H1 (cell line): ENCODE measurements at regions not wholly inside any gene's neighbourhood (a gene's known extent, or its start where the extent isn't known, plus 50 kb on each side); places are given as distances from the start of the nearest gene placed in this dataset.

Experiments
- CTCF ChIA-PET: fragments of 300-600 bp; sonication (Branson Sonifier 250); formaldehyde crosslinking; loops from one replicate; lab custom pipeline; 2021; ENCODE audit not compliant: partially characterized antibody; lab: Charles Lee
- POLR2A ChIA-PET: fragments of 300-600 bp; sonication (Branson Sonifier 250); formaldehyde crosslinking; loops from one replicate; lab custom pipeline; 2021; ENCODE audit warnings: inconsistent platforms; ENCODE audit not compliant: partially characterized antibody; lab: Charles Lee
- DNase-seq, 2 experiments: peaks; one replicate each; pipeline versions ENCODE4 v3.0.0 to v3.0.0-alpha.2; 2010 to 2022; ENCODE audit warnings: low spot score in 2 of 2, low read depth in 1 of 2, mixed read lengths in 1 of 2
- FAIRE-seq: peaks from 2 replicates; lab custom pipeline; 2011; peaks lifted over from hg19 to GRCh38; lab: Jason Lieb, UNC
- H2AFZ ChIP-seq: 2 replicates; pipeline ENCODE4 v1.8.1; 2012; ENCODE audit warnings: low read length, inconsistent platforms
- H2AK5ac ChIP-seq: 2 replicates; pipeline ENCODE4 v1.6.1; 2013; ENCODE audit warnings: low read depth, low read length
- H2BK120ac ChIP-seq: replicated peaks from 2 replicates; pipeline ENCODE3; 2013; ENCODE audit warnings: low read depth, low read length, inconsistent platforms
- H2BK12ac ChIP-seq: 2 replicates; pipeline ENCODE4 v1.6.1; 2013; ENCODE audit warnings: low read depth, low read length
- H2BK15ac ChIP-seq: 2 replicates; pipeline ENCODE4 v1.6.1; 2013; ENCODE audit warnings: low read length
- H2BK20ac ChIP-seq: 2 replicates; pipeline ENCODE4 v1.6.1; 2013; ENCODE audit warnings: low read length
- H2BK5ac ChIP-seq: 2 replicates; pipeline ENCODE4 v1.6.1; 2013; ENCODE audit warnings: low read depth, low read length
- H3K14ac ChIP-seq: 2 replicates; pipeline ENCODE4 v1.6.1; 2013; ENCODE audit warnings: inconsistent platforms; ENCODE audit not compliant: insufficient read length
- H3K18ac ChIP-seq: 2 replicates; pipeline ENCODE4 v1.6.1; 2013; ENCODE audit warnings: low read length; ENCODE audit errors: extremely low read depth
- H3K23ac ChIP-seq: 2 replicates; pipeline ENCODE4 v1.6.1; 2013; ENCODE audit warnings: inconsistent platforms; ENCODE audit not compliant: insufficient read length
- H3K23me2 ChIP-seq: 2 replicates; pipeline ENCODE4 v1.6.1; 2013; ENCODE audit warnings: low read depth, low read length
- H3K27ac ChIP-seq: 2 replicates; pipeline ENCODE4 v1.6.1; 2011; ENCODE audit warnings: low read depth, low read length, inconsistent platforms
- H3K27me3 ChIP-seq, 4 experiments: replicated peaks in 1 of 4; 1 replicate in 1 of 4; 2 replicates in 3 of 4; pipeline versions ENCODE4 v1.6.1 to v1.8.1; 2011 to 2013; ENCODE audit warnings: low read length in 3 of 4, mild to moderate bottlenecking in 3 of 4, inconsistent platforms in 2 of 4, mixed read lengths in 2 of 4, moderate library complexity in 1 of 4; ENCODE audit not compliant: control insufficient read depth in 3 of 4, insufficient read depth in 3 of 4; ENCODE audit errors: extremely low read depth in 1 of 4
- H3K36me3 ChIP-seq, 4 experiments: 2 replicates each; pipeline versions ENCODE4 v1.6.1 to v1.8.1; 2011 to 2013; ENCODE audit warnings: mild to moderate bottlenecking in 4 of 4, low read length in 3 of 4, moderate library complexity in 2 of 4, control low read depth in 1 of 4, inconsistent platforms in 1 of 4; ENCODE audit not compliant: insufficient read depth in 4 of 4, control insufficient read depth in 2 of 4
- H3K4ac ChIP-seq: replicated peaks from 2 replicates; pipeline ENCODE3; 2013; ENCODE audit warnings: low read length, low read depth, mixed read lengths, inconsistent platforms; ENCODE audit not compliant: insufficient read length
- H3K4me1 ChIP-seq, 4 experiments: replicated peaks in 1 of 4; 1 replicate in 1 of 4; 2 replicates in 3 of 4; pipeline versions ENCODE4 v1.6.1 to v1.8.1; 2011 to 2013; ENCODE audit warnings: low read length in 3 of 4, inconsistent platforms in 2 of 4, mixed read lengths in 1 of 4; ENCODE audit not compliant: insufficient read depth in 4 of 4, control insufficient read depth in 3 of 4
- H3K4me2 ChIP-seq, 2 experiments: 2 replicates each; pipeline versions ENCODE4 v1.6.1 to v1.8.1; 2011 to 2013; ENCODE audit warnings: low read depth in 2 of 2, low read length in 2 of 2, control low read depth in 1 of 2, inconsistent platforms in 1 of 2, mild to moderate bottlenecking in 1 of 2; ENCODE audit not compliant: insufficient read depth in 1 of 2
- H3K4me3 ChIP-seq, 4 experiments: fragments of 200-600, 300-600 bp in 1 of 4; sonication (generic), shearing (Covaris generic), sonication (Bioruptor Twin) in 1 of 4; 2 replicates each; pipeline versions ENCODE4 v1.5.1 to v1.8.1; 2011 to 2016; ENCODE audit warnings: low read length in 4 of 4, low read depth in 3 of 4, control low read depth in 2 of 4, inconsistent platforms in 2 of 4, mild to moderate bottlenecking in 2 of 4, mixed read lengths in 1 of 4, moderate library complexity in 1 of 4; ENCODE audit not compliant: insufficient read depth in 2 of 4; ENCODE audit errors: extremely low read depth in 1 of 4
- H3K56ac ChIP-seq: replicated peaks from 2 replicates; pipeline ENCODE3; 2013; ENCODE audit warnings: low read depth, mild to moderate bottlenecking, mixed read lengths, low read length, inconsistent platforms; ENCODE audit not compliant: insufficient read length
- H3K79me1 ChIP-seq: 2 replicates; pipeline ENCODE4 v1.6.1; 2013; ENCODE audit warnings: low read depth, low read length, control low read depth
- H3K79me2 ChIP-seq, 2 experiments: 2 replicates each; pipeline versions ENCODE4 v1.6.1 to v1.8.1; 2012 to 2013; ENCODE audit warnings: low read length in 2 of 2, mild to moderate bottlenecking in 2 of 2, inconsistent platforms in 1 of 2; ENCODE audit not compliant: insufficient read depth in 2 of 2, control insufficient read depth in 1 of 2
- H3K9ac ChIP-seq, 4 experiments: replicated peaks in 1 of 4; 1 replicate in 1 of 4; 2 replicates in 3 of 4; pipeline versions ENCODE4 v1.6.1 to v1.8.1; 2011 to 2013; ENCODE audit warnings: low read depth in 3 of 4, low read length in 3 of 4, control low read depth in 2 of 4, mild to moderate bottlenecking in 2 of 4, moderate library complexity in 2 of 4, inconsistent platforms in 1 of 4; ENCODE audit errors: extremely low read depth in 1 of 4
- H3K9me3 ChIP-seq, 2 experiments: 2 replicates each; pipeline versions ENCODE4 v1.6.1 to v1.8.1; 2012 to 2013; ENCODE audit warnings: mild to moderate bottlenecking in 2 of 2, moderate library complexity in 2 of 2, control low read depth in 1 of 2, inconsistent platforms in 1 of 2, low read depth in 1 of 2, low read length in 1 of 2, mixed read lengths in 1 of 2; ENCODE audit not compliant: insufficient read depth in 2 of 2
- H4K20me1 ChIP-seq, 2 experiments: replicated peaks in 1 of 2; 2 replicates each; pipeline versions ENCODE3 to v1.8.1; 2011 to 2013; ENCODE audit warnings: inconsistent platforms in 2 of 2, low read length in 2 of 2, mild to moderate bottlenecking in 1 of 2; ENCODE audit not compliant: insufficient read depth in 2 of 2, control insufficient read depth in 1 of 2
- H4K5ac ChIP-seq: 2 replicates; pipeline ENCODE4 v1.6.1; 2013; ENCODE audit warnings: low read length, low read depth, mixed read lengths, inconsistent platforms; ENCODE audit not compliant: insufficient read length
- H4K8ac ChIP-seq: 2 replicates; pipeline ENCODE4 v1.8.0; 2013; ENCODE audit warnings: mild to moderate bottlenecking, moderate library complexity, low read length, inconsistent platforms; ENCODE audit not compliant: insufficient read depth; ENCODE audit errors: extremely low read depth
- H4K91ac ChIP-seq: replicated peaks from 2 replicates; pipeline ENCODE3; 2013; ENCODE audit warnings: low read length, mixed read lengths, inconsistent platforms; ENCODE audit not compliant: insufficient read length
- BRCA1 ChIP-seq: IDR thresholded peaks from 2 replicates; pipeline ENCODE4 v1.6.1; 2012; ENCODE audit warnings: low read depth, low read length, improper control_type of control experiment
- CHD2 ChIP-seq: IDR thresholded peaks from 2 replicates; pipeline ENCODE4 v1.6.1; 2012; ENCODE audit warnings: low read length, improper control_type of control experiment
- HDAC6 ChIP-seq: IDR thresholded peaks from one replicate; pipeline ENCODE4 v1.7.1; 2012; ENCODE audit warnings: low read depth, mild to moderate bottlenecking, inconsistent platforms, low read length, moderate library complexity
- PHF8 ChIP-seq: fragments of 200-600 bp; sonication (generic); conservative IDR thresholded peaks from 2 replicates; pipeline ENCODE4 v1.7.1; 2012; ENCODE audit warnings: low read depth, mild to moderate bottlenecking, inconsistent platforms, low read length, moderate library complexity
- RAD21 ChIP-seq, 2 experiments: IDR thresholded peaks in 1 of 2; conservative IDR thresholded peaks in 1 of 2; 2 replicates each; pipeline ENCODE4 v1.6.1; 2011; ENCODE audit warnings: low read depth in 2 of 2, low read length in 2 of 2, improper control_type of control experiment in 1 of 2, inconsistent platforms in 1 of 2, mild to moderate bottlenecking in 1 of 2, moderate library complexity in 1 of 2
- RFX5 ChIP-seq: IDR thresholded peaks from 2 replicates; pipeline ENCODE4 v1.6.1; 2011; ENCODE audit warnings: low read depth, low read length, improper control_type of control experiment, borderline replicate concordance
- SIRT6 ChIP-seq: IDR thresholded peaks from one replicate; pipeline ENCODE4 v1.7.1; 2012; ENCODE audit warnings: low read length, inconsistent platforms
- SIX5 ChIP-seq: IDR thresholded peaks from 2 replicates; pipeline ENCODE4 v1.6.1; 2011; ENCODE audit warnings: mild to moderate bottlenecking, low read depth, low read length
- TAF1 ChIP-seq: IDR thresholded peaks from 2 replicates; pipeline ENCODE4 v1.6.1; 2011; ENCODE audit warnings: mild to moderate bottlenecking, low read depth, low read length
- ZNF274 ChIP-seq: IDR thresholded peaks from 2 replicates; pipeline ENCODE4 v1.7.0; 2012; ENCODE audit warnings: low read length, borderline replicate concordance; ENCODE audit errors: extremely low read depth
- WGBS, 2 experiments: shearing (Covaris generic) in 1 of 2; methylation state at CpG; one replicate each; pipeline versions ENCODE4 v1.1.6 to v1.1.7; 2013 to 2015; ENCODE audit warnings: low lambda C conversion rate in 2 of 2, mixed read lengths in 2 of 2, inconsistent platforms in 1 of 2, low coverage in 1 of 2, missing lambda C conversion rate in 1 of 2; ENCODE audit not compliant: insufficient replicate concordance in 2 of 2, insufficient coverage in 1 of 2, insufficient read length in 1 of 2; ENCODE audit errors: extremely low coverage in 1 of 2, missing lambda C conversion rate in 1 of 2; 5-methylcytosine and 5-hydroxymethylcytosine counted together
- TF ChIP-seq, protein P1 (sequence below): IDR thresholded peaks from 2 replicates; pipeline ENCODE4 v1.6.1; 2012; ENCODE audit warnings: low read length, inconsistent platforms
- TF ChIP-seq, protein P2 (sequence below): IDR thresholded peaks from 2 replicates; pipeline ENCODE4 v1.6.1; 2011; ENCODE audit warnings: low read length, improper control_type of control experiment

DNA sequence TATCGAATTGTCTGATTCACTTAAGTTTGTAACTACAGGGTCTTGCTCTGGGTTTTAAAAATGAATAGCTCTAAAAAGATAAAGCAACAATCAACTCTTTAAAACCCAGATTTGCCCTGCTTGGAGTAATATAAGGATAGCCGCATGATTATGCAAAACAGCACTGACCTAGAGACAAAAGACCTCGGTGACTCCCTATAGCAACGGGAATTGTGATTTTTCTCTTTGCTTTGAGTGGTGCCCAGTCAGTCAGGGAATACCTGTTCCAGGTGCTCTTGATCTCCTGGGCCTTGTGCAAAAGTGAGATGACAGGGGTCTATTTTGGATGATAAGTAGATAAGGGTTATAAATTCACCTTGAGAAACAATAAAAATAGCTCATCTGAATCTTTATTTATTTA is 336.3 kb upstream of the NOX3 start:
- Histone ChIP-seq H4K8ac (no peak overlapping the region), H3K36me3 (no peaks in the 10 kb centered on the region; a peak in 1 of 8 replicates), H4K20me1 (no peaks in the 10 kb centered on the region), H3K4ac (no peak overlapping the region), H2BK5ac (no peak overlapping the region), H4K5ac (no peak overlapping the region), H3K23me2 (no peaks in the 10 kb centered on the region; the same call in 1 of the 2 replicates), H2BK12ac (no peak overlapping the region), H3K18ac (no peak overlapping the region), H2AFZ (no peak overlapping the region), H2BK120ac (no peak overlapping the region), H3K23ac (no peak overlapping the region), H4K91ac (no peak overlapping the region), H3K9ac (no peak overlapping the region), H3K14ac (no peak overlapping the region), H3K9me3 (peaks cover 9 to 15% of the 10 kb centered on the region in 2 experiments), H3K79me2 (no peaks in the 10 kb centered on the region), H3K56ac (no peak overlapping the region), H3K27ac (no peak overlapping the region), H3K27me3 (no peaks in the 10 kb centered on the region), H3K4me3 (no peak overlapping the region), H2AK5ac (no peak overlapping the region), H3K4me2 (no peak overlapping the region), H2BK20ac (no peak overlapping the region), H3K4me1 (peaks cover 0 to 5% (median 0%) of the 10 kb centered on the region in 4 experiments; a peak in 2 of 7 replicates), H3K79me1 (no peaks in the 10 kb centered on the region), H2BK15ac (no peak overlapping the region)
- POLR2A ChIA-PET: no interaction called here
- CTCF ChIA-PET: interaction anchor here (0.7 kb wide), 1 partner anchor 465 kb away, joined by 3 read pairs; no protein-coding TSS in a partner anchor
- DNase-seq (no peak), FAIRE-seq (no peak)
- WGBS, 2 experiments: 59% methylated on average over 4 of the region's 4 CpGs; no CpG with 5 or more reads in 1 of the 2 experiments
- TF ChIP-seq, protein P1, sequence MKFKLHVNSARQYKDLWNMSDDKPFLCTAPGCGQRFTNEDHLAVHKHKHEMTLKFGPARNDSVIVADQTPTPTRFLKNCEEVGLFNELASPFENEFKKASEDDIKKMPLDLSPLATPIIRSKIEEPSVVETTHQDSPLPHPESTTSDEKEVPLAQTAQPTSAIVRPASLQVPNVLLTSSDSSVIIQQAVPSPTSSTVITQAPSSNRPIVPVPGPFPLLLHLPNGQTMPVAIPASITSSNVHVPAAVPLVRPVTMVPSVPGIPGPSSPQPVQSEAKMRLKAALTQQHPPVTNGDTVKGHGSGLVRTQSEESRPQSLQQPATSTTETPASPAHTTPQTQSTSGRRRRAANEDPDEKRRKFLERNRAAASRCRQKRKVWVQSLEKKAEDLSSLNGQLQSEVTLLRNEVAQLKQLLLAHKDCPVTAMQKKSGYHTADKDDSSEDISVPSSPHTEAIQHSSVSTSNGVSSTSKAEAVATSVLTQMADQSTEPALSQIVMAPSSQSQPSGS: no peak
- TF ChIP-seq SIX5 (no peak), ZNF274 (no peak), RAD21 (IDR thresholded peaks at IDR 0.05 in 1 of 2, conservative IDR thresholded peaks at IDR 0.05 in 1 of 2; ENCODE audit: low read depth in 2 of 2, low read length in 2 of 2) (no peak), CHD2 (no peak), PHF8 (no peak), TAF1 (no peak), HDAC6 (no peak), RFX5 (no peak), BRCA1 (no peak), SIRT6 (no peak)
- TF ChIP-seq, protein P2, sequence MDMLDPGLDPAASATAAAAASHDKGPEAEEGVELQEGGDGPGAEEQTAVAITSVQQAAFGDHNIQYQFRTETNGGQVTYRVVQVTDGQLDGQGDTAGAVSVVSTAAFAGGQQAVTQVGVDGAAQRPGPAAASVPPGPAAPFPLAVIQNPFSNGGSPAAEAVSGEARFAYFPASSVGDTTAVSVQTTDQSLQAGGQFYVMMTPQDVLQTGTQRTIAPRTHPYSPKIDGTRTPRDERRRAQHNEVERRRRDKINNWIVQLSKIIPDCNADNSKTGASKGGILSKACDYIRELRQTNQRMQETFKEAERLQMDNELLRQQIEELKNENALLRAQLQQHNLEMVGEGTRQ: no peak
